NCI-H524 (cell line): ENCODE measurements at regions not wholly inside any gene's neighbourhood (a gene's known extent, or its start where the extent isn't known, plus 50 kb on each side); places are given as distances from the start of the nearest gene placed in this dataset.
A peak's percentile ranks its signal among the peaks of the same experiment; 100 is the strongest.
"Not testable (repeated sequence)": the region's sequence is repeated elsewhere in the genome, so short reads cannot be mapped to it uniquely, and the experiment has no call there.

Experiments used
- DNase-seq, 2 experiments: peaks; one replicate each; lab custom pipeline; 2025; lab: John Stamatoyannopoulos, UW

GRCh38 chr14:65964366-65964765 is 521.8 kb upstream of the CCDC196 start:
- no peak for DNase-seq

GRCh38 chr14:65966188-65966587 is 520.0 kb upstream of the CCDC196 start:
- DNase-seq = no peak

- no peak for DNase-seq
Observed at GRCh38 chr14:65972346-65972870, 513.8 kb upstream of the CCDC196 start.

GRCh38 chr14:65972891-65973290 is 513.3 kb upstream of the CCDC196 start:
- no peak for DNase-seq

- no peak for DNase-seq
Observed at GRCh38 chr14:65975865-65976264, 510.3 kb upstream of the CCDC196 start.

GRCh38 chr14:65976761-65977404 is 509.3 kb upstream of the CCDC196 start:
- DNase-seq = no peak

- no peak for DNase-seq
Observed at GRCh38 chr14:65981192-65981843, 504.9 kb upstream of the CCDC196 start.

GRCh38 chr14:65986041-65986440 is 500.1 kb upstream of the CCDC196 start:
- no peak for DNase-seq

- DNase-seq = no peak
Observed at GRCh38 chr14:65989981-65990380, 496.2 kb upstream of the CCDC196 start.

- peak; percentile 94 to 98 for DNase-seq
Observed at GRCh38 chr14:65991104-65991503, 495.1 kb upstream of the CCDC196 start.

- not testable (repeated sequence) for DNase-seq
Observed at GRCh38 chr14:65991935-65992334, 494.2 kb upstream of the CCDC196 start.

- DNase-seq = peak in 1 of 2 experiments; percentile 23
Observed at GRCh38 chr14:65993103-65993502, 493.1 kb upstream of the CCDC196 start.

- no peak for DNase-seq
Observed at GRCh38 chr14:65993996-65994395, 492.2 kb upstream of the CCDC196 start.

GRCh38 chr14:65997347-65997746 is 488.8 kb upstream of the CCDC196 start:
- DNase-seq = no peak

- DNase-seq = no peak
Observed at GRCh38 chr14:65999865-66000264, 486.3 kb upstream of the CCDC196 start.

GRCh38 chr14:66000766-66001165 is 485.4 kb upstream of the CCDC196 start:
- no peak for DNase-seq

- no peak for DNase-seq
Observed at GRCh38 chr14:66001356-66001755, 484.8 kb upstream of the CCDC196 start.

- DNase-seq = no peak
Observed at GRCh38 chr14:66003082-66003730, 483.0 kb upstream of the CCDC196 start.

GRCh38 chr14:66005900-66006434 is 480.2 kb upstream of the CCDC196 start:
- no peak for DNase-seq

- DNase-seq = no peak
Observed at GRCh38 chr14:66008631-66009030, 477.5 kb upstream of the CCDC196 start.

GRCh38 chr14:66009089-66009488 is 477.1 kb upstream of the CCDC196 start:
- no peak for DNase-seq

- no peak for DNase-seq
Observed at GRCh38 chr14:66010695-66011094, 475.5 kb upstream of the CCDC196 start.

- no peak for DNase-seq
Observed at GRCh38 chr14:66011855-66012254, 474.3 kb upstream of the CCDC196 start.
